ENCODE measurements at regions not wholly inside any gene's neighbourhood (a gene's known extent, or its start where the extent isn't known, plus 50 kb on each side); places are given as distances from the start of the nearest gene placed in this dataset.

DNA sequence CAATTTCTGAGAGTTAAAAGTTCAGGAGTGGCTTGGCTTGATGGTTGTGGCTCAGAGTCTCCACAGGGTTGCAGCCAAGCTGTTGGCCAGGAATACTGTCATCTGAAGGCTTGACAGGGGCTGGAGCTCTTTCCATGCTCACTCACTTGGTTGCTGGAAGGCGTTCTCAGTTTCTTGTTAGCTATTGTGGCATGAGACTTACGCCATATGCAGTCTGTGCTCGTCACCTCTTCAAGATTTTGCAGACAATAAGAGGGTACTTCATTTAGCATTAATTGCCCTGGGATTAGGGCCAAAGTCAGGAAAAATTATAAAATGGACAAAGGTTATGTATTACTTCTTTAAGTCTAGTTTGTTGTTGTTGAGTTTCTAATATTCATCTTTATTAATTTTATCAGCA, 380.6 kb upstream of the MAP3K7 start:
- no peak for DNase-seq (ENCODE audit: low spot score)

DNA sequence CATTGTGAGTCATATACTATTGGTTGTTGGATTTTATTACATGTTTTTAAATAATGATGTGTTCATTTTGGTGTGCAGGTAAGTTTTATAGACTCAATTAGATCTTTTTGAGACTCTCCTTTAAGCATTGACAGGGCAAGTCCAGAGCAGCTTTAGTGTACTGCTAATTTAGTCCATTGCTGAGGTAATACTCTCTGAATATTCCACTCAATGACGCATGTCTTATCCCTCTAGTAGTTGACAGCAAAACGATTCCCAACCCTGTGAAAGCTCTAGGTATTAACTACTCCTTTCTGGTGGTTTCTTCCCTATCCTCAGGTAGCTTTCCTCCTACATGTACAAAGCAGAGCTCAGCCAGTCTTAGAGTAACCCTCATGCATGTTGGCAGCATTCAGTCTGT, 373.5 kb upstream of the MAP3K7 start:
- no peak for DNase-seq (ENCODE audit: low spot score)

DNA sequence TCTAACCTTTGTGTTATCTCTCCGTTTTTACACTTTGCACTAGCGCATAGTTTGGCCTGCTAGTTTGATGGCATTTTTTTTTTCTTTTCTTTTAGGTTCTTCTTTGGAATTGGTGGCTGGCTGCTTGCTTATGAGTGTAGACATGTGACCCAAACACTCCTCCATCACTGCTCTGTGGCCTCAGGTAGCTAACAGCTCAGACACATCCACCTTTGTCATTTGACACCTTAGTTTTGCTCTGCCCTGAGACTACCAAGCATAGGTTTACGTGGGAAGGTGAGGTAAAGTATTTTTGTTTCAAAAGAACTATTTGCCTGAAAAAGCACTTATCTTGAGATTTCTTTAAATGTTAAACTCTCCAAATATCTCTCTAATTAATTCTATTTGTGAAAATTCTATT, 368.4 kb upstream of the MAP3K7 start:
- no peak for DNase-seq (ENCODE audit: low spot score)

DNA sequence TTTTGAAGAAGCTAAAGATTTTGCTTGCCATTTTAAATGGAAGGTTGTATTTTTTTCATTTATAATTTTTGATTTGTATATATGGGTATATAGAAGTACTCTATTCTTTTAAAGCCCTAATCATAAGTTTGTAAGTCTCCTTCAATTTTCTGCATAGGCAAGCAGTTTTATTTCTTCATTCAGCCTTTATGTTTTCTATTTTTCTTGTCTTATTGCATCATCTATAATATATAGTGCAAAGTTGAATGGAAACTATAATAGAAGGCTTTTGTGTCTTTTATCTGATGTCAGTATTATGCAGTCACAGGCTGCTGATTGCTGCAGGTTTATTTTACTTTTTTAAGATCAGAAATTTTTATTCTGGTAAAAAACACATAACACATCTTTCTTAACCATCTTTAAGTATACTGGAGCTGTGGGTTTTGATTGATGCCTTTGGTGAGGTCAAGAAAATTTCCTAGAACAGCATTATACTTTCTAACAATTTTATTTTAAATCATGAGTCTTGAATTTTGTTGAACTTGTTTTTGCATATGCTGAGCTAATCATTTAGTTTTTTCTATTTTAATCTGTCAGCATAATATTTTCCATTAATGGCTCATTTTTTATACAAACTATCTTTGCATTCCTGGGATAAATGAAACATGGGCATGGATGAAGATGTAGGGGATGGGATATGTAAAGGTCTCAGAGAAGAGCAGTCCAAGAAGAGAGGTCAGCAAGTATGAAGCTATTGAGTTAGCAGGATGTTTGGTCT, 366.7 kb upstream of the MAP3K7 start:
- no peak for DNase-seq (ENCODE audit: low spot score)

DNA sequence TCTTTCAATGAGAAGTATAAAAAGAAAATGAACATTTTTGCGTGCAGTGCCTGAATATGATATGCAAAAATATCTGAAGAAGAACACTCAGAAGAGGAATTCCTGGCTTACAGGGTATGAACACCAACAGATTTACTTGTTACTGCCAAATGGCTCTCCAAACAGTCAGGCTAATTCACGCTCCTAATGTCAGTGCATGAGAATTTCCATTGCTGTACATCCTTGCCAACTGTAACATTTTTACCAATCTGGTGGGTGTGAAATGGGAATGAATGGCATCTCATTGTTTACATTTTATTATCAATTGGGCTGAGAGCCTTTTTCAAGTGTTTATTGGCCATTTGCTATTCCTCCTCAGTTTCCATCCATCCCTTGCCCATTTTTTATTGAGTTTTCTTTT, 365.3 kb upstream of the MAP3K7 start:
- no peak for DNase-seq (ENCODE audit: low spot score)

DNA sequence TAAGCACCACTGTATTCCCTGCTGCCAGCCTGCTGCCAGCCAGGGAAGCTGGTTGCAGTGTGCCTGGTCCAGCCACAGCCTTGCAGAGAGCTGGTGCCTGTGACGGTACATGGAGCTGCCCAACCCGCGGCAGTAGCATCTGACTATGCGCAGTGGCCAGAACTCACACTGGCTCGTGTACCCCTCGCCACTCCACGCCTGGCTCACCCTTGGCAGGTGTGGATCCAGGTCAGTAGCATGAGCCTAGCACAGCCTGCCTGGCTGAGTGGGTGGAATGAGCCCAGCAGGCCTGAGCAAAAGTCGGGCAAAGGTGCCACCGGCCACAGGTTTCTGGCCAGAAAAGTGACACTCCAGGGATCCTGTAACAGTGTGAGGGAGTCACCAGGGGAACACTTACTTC, 361.7 kb upstream of the MAP3K7 start:
- no peak for DNase-seq (ENCODE audit: low spot score)

DNA sequence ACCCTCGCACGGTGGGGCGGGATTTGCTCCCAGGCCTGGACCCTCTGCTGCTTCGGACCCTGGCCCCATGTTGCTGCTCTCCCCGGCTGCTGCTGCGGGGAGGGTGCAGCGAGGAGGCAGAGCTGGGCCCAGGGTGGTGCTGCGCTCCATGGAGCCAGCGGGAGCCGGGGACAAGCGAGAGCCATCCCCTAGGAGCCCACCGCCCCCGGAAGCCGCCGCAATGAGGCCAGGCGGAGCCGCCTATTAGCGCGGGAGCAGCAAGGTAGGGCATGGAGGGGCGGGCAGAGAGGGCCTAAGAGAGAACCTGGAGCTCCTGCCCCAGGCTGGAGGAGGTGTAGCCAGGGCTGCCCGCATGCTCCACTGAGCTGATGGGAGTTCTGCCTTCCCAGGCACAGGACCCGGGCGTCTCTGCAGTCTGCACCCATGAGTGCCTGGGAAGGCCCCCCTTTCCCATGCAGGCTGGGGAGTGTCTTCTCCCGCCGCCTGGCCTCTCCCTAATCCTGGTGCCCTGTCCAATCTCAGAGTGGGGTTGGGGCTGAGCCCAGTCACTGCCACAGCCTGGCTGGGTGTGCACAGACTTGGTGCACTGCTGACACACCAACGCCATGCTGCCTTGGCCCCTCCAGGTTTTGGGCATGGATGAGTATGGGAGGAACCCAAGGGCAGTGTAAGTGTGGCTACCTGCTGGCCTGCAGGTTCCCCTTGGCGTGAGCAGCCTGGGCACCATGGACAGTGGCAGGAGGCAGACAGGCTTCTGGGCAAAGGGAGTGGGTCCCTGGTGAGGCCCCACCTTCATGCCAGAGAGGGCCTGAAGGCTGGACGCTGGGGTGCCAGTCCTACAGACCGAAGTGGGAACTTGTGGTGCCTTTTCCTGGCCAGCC, 360.6 kb upstream of the MAP3K7 start:
- no peak for DNase-seq (ENCODE audit: low spot score)

DNA sequence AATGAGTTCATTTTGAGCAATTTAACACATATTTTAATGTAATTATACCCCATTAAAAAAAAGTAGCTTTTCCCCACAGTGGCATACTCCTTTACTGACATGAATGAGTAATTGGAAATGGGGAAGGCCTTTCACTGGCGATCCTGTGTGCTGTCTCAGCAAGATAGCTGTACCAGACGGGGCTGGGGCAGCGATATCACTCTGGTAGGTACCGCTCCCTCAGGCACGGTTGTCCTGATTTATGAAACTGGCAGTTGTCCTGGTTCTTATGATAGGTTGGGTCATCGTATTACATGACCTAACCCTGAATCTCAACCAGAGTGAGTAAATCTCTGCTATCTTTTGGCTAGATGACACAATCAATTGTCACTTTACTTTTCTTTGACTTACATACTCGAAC, 355.0 kb upstream of the MAP3K7 start:
- no peak for DNase-seq (ENCODE audit: low spot score)

DNA sequence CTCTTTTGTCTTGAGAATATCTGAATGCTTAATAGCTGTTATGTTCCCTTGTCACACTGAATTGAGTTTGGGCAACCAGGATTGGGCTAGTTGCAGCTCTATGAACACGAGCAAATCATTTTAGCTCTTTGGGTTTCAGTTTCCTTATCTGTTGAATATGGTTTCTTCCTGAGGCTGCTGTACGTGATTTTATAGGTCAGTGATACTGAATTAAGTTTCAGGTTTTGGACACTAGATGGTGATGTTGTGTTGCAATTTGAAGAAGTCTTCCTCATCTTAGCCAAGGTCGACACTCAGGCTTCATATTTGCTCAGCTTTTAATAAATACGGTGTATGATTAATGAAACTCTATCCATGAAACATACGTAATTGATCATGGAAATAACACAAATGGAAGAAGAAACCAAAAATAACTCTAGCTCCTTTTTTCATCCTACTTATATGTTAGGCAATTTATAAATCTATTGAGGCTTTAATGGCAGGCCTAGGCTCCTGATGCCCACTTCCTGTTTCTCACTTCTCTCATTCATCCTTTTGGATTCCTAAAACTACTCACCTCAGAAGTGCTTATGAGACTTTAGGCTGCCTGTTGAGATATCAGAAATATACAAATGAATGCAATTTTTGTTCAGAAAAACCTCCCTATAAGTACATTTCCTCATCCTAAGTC, 354.1 kb upstream of the MAP3K7 start:
- peak; percentile 63 for DNase-seq (ENCODE audit: low spot score)

DNA sequence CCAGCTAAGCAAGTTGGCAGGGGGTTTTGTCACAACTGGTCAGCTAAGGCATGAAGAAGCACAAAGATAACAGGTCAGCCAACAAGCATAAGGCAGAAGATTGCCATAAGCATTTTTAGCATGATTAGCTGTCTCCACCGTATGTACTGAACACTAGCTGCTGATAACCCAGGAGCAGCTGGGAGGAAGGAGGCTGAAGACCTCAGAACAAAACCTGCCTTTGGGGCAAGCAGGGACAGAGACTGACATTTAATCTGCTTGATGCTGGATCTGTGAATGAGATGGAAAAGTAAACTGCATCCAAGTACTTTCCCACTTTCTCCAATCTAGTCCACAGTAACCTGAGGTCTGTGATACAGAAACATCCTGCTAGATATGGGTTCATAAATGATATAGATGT, 353.0 kb upstream of the MAP3K7 start:
- DNase-seq (ENCODE audit: low spot score) = no peak

DNA sequence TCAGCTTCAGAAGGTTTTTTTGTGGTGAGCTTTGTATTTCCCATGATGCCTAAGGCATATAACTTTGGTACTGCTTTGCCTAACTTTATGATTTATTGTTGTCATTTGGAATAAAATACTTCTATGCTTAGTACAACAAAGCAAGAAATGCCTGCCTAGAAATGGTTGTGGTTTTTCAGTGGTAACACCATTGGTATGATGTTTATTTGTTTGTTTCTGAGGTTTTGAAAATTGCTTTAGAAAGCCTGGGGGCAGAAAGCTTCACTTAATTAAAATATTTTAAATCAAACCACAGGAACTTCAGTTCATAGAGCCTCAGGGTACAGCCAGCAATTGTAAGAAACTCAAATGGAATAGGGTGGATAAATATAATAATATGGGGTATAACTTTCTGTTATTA, 351.2 kb upstream of the MAP3K7 start:
- DNase-seq (ENCODE audit: low spot score) = no peak

DNA sequence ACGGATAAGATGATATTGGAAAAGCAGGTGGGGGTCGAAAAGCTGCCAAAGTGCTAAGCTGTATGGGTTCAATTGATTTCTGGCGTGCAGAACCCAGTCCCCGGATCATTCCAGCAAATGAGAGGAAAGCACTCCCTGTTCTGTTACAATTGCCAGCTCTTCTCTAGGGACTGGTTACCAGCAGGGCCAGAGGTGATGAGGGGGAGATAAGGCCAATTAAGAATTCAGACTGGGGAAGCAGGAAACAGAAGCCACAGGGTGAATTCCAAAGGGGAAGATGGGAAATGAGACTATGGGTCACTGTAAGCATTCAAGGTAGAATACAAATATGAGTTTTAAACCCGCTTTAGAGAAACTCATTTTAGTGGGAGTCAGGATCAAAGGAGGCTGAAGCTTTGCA, 349.4 kb upstream of the MAP3K7 start:
- no peak for DNase-seq (ENCODE audit: low spot score)

DNA sequence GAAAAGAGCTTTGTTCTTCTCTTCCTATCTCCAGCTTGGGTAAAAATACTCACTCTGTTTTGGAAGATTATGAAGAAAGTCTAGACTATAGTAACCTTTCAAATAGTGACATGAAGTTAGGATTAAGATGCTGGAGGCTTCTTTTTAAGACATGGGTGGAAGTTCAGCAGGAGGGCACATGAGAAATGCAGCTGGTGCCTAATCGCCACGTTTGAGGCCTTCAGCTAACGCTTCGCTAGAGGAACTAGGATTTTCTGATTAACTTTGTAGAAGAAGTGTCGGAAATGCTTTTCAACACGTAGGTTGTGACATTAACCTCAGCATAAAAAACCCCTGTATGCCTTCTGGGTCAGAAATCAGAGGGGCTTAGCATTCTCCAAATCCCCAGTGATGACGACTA, 348.1 kb upstream of the MAP3K7 start:
- no peak for DNase-seq (ENCODE audit: low spot score)

DNA sequence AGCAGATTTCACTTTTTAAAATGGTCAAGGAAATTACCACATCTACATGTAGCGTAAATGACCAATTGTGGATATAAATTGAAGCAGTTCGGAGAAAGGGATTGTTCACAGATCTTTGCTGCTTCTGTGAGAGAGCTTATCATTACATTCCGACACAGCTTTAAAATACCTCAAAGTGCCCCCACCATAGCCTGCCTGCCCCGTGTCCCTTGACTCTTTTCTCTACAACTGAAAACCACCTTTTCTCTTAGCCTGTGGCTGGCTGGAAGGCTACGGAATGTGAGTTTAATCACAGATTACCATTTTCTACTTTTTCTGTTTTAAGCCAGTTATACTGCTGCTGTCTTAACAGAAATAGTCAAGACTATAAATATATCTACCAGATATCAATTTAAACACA, 347.2 kb upstream of the MAP3K7 start:
- no peak for DNase-seq (ENCODE audit: low spot score)

DNA sequence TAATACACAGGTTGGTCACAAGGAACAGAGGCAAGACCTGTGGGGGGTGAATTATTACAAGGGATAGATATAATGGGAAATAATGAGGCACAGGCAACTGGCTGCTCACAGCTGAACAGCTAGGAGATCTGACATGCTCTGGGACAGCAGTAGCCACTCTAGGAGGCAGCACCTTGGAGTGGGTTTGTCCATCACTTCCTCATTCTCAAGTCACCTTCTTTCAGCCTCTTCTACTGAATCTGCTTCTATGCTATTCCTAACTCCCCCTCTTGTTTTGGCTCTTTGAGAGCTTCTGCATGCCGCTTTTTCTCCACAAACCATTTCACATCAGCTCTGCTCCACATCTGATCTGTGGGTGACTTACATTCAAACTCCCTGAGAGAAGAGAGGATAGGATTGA, 345.5 kb upstream of the MAP3K7 start:
- no peak for DNase-seq (ENCODE audit: low spot score)

DNA sequence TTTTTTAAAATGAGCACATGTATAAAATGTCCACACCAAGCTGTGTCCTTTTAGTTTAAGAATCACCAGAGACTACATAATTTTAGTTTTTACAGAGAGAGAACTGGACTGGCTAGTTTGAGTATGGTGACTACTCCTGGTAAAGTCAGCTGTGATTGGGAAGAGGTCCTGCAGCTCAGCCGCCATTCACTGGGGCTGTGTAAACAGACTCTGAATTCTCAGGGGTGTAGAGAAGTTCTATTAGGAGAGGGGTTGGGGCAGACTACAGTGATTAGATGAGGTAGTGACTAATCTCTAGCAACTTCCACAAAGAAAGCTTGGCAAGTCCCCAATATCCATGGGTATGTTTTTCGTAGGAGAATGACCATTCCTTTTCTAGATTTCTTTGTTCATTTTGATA, 341.2 kb upstream of the MAP3K7 start:
- no peak for DNase-seq (ENCODE audit: low spot score)

DNA sequence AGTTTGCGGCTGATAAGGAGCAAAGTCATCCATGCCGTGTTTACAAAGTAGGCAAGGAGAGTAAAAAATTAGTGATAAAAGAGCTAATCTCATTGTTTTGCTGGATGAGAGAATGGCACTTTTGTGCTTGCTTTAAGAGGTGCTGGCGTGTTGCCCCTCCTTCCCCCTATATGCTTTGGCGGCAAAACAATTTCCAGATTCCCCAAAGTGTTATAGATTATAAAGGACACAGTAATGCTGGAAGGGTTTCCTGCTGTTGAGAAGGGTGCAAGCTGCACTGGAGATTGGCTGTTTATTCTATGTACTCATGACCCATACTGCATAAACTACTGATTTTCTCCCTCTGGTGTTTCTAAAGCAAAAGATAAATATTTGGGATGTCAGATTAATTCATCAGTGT, 338.9 kb upstream of the MAP3K7 start:
- no peak for DNase-seq (ENCODE audit: low spot score)

DNA sequence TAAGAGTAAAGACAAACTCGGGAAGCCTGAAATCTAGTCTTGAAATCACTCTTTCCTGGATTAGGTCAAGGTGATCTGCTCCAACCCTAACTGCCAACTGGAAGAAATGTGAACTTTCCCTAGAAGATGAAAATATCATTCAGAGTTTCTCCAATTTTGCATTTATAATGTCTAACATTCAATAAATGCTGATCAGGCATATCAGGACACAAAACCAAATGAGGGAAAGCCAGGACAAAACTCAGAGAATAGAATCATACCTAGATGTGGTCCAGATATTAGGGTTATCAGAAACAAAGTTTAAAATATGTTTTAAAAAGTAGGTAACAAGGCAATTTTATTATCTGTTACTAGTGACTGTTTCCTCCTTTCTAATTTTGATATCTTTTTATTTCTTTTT, 335.5 kb upstream of the MAP3K7 start:
- DNase-seq (ENCODE audit: low spot score) = no peak

DNA sequence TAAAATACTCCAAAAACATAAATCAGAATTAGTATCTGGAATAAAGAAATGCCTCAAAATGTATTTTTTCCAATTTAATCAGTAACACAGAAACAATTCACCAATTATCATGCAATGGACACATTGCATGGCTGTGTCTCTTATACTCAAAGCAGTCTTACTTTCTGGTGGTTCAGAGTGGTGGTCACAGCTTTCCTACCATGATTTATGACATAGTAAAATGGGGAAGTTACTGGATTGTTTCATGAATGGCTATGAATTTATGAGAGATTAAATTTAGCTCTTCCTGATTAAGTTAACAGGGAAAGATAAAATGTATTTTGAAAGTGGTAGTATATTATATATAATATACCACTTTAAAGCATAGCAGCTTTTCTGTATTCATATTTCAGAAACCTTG, 331.5 kb upstream of the MAP3K7 start:
- no peak for DNase-seq (ENCODE audit: low spot score)

DNA sequence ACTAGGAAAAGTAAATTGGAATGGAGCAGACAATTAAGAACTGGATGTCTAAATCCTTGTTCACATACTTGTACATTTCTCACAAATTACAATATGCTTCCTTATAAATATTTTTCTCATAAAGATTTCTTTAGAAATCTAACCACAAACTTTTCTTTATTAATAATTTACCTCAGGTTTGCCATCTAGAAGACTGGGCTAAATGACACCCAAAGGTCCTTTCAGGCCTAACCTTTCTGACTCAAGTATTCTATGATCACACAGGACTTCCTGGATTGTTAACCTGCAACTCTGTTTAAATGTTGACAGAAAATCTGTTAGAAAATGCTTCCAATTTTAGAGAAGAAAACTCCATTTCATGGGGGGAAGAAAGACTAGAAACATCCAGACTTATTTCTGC, 330.5 kb upstream of the MAP3K7 start:
- no peak for DNase-seq (ENCODE audit: low spot score)

DNA sequence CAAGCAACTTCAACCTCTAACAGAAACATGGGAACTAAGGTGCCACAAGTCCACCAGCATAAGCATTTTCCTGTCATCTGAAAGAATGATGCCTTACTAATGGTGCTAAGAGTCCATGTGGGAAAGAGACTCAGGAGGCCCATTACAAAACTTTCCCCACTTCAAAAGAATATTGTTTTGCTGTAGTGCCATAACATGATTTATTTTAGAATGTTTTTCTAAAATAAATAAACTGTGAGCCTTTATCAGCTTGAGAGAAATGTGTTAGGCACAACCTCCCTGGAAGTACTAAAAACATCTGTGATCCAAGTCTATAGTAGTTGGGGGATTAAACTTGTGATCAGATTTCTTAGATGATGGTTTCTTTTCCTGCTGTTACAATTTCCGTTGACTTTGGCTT, 330.1 kb upstream of the MAP3K7 start:
- no peak for DNase-seq (ENCODE audit: low spot score)

DNA sequence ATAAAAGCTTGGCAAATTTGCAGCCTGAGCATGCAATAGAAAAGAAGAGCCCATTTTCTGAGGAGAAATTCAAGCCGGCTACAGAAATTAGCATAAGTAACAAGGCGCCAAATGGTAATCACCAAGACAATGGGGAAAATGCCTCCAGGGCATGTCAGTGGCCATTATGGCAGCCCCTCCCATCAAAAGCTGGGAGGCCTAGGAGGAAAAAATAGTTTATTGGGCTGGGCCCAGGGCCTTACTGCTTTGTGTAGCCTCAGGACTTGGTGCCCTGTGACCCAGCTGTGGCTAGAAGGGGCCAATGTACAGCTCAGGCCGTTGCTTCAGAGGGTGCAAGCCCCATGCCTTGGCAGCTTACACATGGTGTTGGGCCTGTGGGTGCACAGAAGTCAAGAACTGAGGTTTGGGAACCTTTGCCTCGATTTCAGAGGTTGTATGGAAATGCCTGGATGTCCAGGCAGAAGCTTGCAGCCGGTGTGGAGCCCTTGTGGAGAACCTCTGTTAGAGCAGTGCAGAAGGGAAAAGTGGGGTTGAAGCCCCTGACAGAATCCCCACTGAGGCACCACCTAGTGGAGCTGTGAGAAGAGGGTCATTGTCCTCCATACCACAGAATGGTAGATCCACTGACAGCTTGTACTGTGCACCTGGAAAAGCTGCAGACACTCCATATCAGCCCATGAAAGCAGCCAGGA, 328.5 kb upstream of the MAP3K7 start:
- DNase-seq (ENCODE audit: low spot score) = no peak

DNA sequence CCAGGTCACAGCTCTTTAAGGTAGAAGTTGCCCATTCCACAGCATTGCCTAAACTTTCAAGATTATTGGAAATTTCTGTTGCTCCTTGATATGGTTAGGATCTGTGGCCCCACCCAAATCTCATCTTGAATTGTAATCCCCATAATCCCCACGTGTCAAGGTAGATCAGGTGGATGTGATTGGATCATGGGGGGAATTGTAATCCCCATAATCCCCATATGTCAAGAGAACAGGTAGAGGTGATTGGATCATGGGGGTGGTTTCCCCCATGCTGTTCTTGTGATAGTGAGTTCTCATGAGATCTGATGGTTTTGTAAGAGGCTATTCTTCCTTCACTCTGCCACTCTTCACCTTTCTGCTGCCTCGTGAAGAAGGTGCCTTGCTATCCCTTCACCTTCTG, 327.4 kb upstream of the MAP3K7 start:
- no peak for DNase-seq (ENCODE audit: low spot score)
